ENCODE measurements at regions not wholly inside any gene's neighbourhood (a gene's known extent, or its start where the extent isn't known, plus 50 kb on each side); places are given as distances from the start of the nearest gene placed in this dataset.

GRCh38 chr6:25088513-25088912, 152.8 kb upstream of the RIPOR2 start:
- Histone ChIP-seq H3K9me3 (ENCODE audit: control extremely low read depth in 1 of 3, control insufficient read depth in 2 of 3, insufficient read depth in 1 of 3, low read length in 2 of 3) (no peaks in the 10 kb centered on the region), H3K27ac (ENCODE audit: low read length in 2 of 2) (no peak overlapping the region), H3K27me3 (replicated peaks in 1 of 4; ENCODE audit: control extremely low read depth in 1 of 4, control insufficient read depth in 3 of 4, insufficient read depth in 4 of 4, low read length in 3 of 4) (no peaks in the 10 kb centered on the region), H2AFZ (ENCODE audit: insufficient read depth, low read depth, low read length, poor library complexity, severe bottlenecking) (no peak overlapping the region), H3K79me2 (ENCODE audit: control insufficient read depth, insufficient read depth, low read length) (no peaks in the 10 kb centered on the region), H3K4me1 (ENCODE audit: control insufficient read depth in 2 of 2, insufficient read depth in 2 of 2, low read length in 2 of 2) (peaks cover 22 to 23% of the 10 kb centered on the region in 2 donors), H3K4me2 (replicated peaks; ENCODE audit: low read depth, low read length, poor library complexity, severe bottlenecking) (no peak overlapping the region), H3K9ac (ENCODE audit: low read length) (no peak overlapping the region), H3K4me3 (ENCODE audit: control extremely low read depth in 1 of 5, extremely low read depth in 1 of 5, insufficient read depth in 1 of 5, low read depth in 2 of 5, low read length in 4 of 5) (no peak overlapping the region), H3K36me3 (replicated peaks in 1 of 2; ENCODE audit: control extremely low read depth in 1 of 2, control insufficient read depth in 1 of 2, extremely low read depth in 1 of 2, insufficient read depth in 2 of 2, low read length in 1 of 2) (peaks cover 4 to 24% of the 10 kb centered on the region in 2 experiments), H4K20me1 (ENCODE audit: control insufficient read depth, insufficient read depth, low read length, poor library complexity, severe bottlenecking) (no peaks in the 10 kb centered on the region)
- Mint-ChIP-seq H3K9me3 (ENCODE audit: insufficient read depth) (no peaks in the 10 kb centered on the region), H3K4me1 (peaks cover 13% of the 10 kb centered on the region), H3K27me3 (no peaks in the 10 kb centered on the region), H3K27ac (no peak overlapping the region), H3K4me3 (no peak overlapping the region)
- ATAC-seq (ENCODE audit: low read depth) = no peak
- ChIA-PET CTCF (interaction anchor here (0.7 to 1.1 kb wide), 2 partner anchors 18 to 38 kb away, joined by 3 to 4 read pairs; no protein-coding TSS in a partner anchor), POLR2A (no interaction called here)
- WGBS (ENCODE audit: insufficient coverage) = 63% methylated on average over 2 of the region's 5 CpGs
- TF ChIP-seq EZH2 (IDR thresholded peaks at IDR 0.05; ENCODE audit: borderline replicate concordance, insufficient read depth, low read depth, low read length, poor library complexity, severe bottlenecking) (no peak), CTCF (IDR thresholded peaks at IDR 0.05) (no peak)
- intact Hi-C loops (cut with micrococcal nuclease) = no loop called here
- DNase-seq = no peak

DNA sequence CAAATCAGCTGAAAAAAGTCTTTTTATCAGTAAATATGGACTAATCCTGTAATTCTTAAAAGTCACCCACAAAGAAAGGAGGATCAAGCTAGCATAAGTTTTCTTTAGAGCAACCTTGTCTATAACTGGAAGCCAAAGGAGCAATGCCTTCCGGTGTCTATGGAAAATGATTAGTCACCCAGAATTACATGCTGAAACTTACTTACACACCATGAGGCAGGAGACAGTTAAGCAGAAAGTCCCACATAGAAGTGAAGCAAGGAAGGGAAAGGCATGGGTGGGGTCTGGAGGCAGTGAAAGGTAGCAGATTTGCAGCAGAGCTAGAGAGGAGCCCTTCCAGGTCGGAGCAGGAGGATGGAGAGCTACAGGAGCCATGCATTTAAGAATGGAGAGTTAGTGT, 153.7 kb upstream of the RIPOR2 start:
- Histone ChIP-seq H2AFZ (ENCODE audit: insufficient read depth, low read depth, low read length, poor library complexity, severe bottlenecking) (no peak overlapping the region), H3K9me3 (ENCODE audit: control extremely low read depth in 1 of 3, control insufficient read depth in 2 of 3, insufficient read depth in 1 of 3, low read length in 2 of 3) (no peaks in the 10 kb centered on the region), H3K9ac (ENCODE audit: low read length) (no peak overlapping the region), H3K27me3 (replicated peaks in 1 of 4; ENCODE audit: control extremely low read depth in 1 of 4, control insufficient read depth in 3 of 4, insufficient read depth in 4 of 4, low read length in 3 of 4) (no peaks in the 10 kb centered on the region), H4K20me1 (ENCODE audit: control insufficient read depth, insufficient read depth, low read length, poor library complexity, severe bottlenecking) (no peaks in the 10 kb centered on the region), H3K4me2 (replicated peaks; ENCODE audit: low read depth, low read length, poor library complexity, severe bottlenecking) (no peak overlapping the region), H3K79me2 (ENCODE audit: control insufficient read depth, insufficient read depth, low read length) (no peaks in the 10 kb centered on the region), H3K36me3 (replicated peaks in 1 of 2; ENCODE audit: control extremely low read depth in 1 of 2, control insufficient read depth in 1 of 2, extremely low read depth in 1 of 2, insufficient read depth in 2 of 2, low read length in 1 of 2) (peaks cover 1 to 26% of the 10 kb centered on the region in 2 experiments), H3K27ac (ENCODE audit: low read length in 2 of 2) (no peak overlapping the region), H3K4me1 (ENCODE audit: control insufficient read depth in 2 of 2, insufficient read depth in 2 of 2, low read length in 2 of 2) (peaks cover 19 to 23% of the 10 kb centered on the region in 2 donors), H3K4me3 (ENCODE audit: control extremely low read depth in 1 of 5, extremely low read depth in 1 of 5, insufficient read depth in 1 of 5, low read depth in 2 of 5, low read length in 4 of 5) (no peak overlapping the region)
- WGBS (ENCODE audit: insufficient coverage) = 100% methylated on average over 1 of the region's 2 CpGs
- ATAC-seq (ENCODE audit: low read depth) (no peak), DNase-seq (no peak)
- H3K27ac Mint-ChIP-seq = no peak overlapping the region
- TF ChIP-seq EZH2 (IDR thresholded peaks at IDR 0.05; ENCODE audit: borderline replicate concordance, insufficient read depth, low read depth, low read length, poor library complexity, severe bottlenecking) (no peak), CTCF (IDR thresholded peaks at IDR 0.05) (no peak)
- peaks cover 11% of the 10 kb centered on the region for H3K4me1 Mint-ChIP-seq
- POLR2A ChIA-PET = no interaction called here
- H3K9me3 Mint-ChIP-seq (ENCODE audit: insufficient read depth) = no peaks in the 10 kb centered on the region
- no peaks in the 10 kb centered on the region for H3K27me3 Mint-ChIP-seq
- H3K4me3 Mint-ChIP-seq = no peak overlapping the region
- intact Hi-C loops (cut with micrococcal nuclease) = no loop called here
- CTCF ChIA-PET = interaction anchor here (0.6 to 2.0 kb wide), 5 partner anchors 19 to 63 kb away, joined by 3 to 10 read pairs (median 4); no protein-coding TSS in a partner anchor
